NT2/D1 (cell line): ENCODE measurements at regions not wholly inside any gene's neighbourhood (a gene's known extent, or its start where the extent isn't known, plus 50 kb on each side); places are given as distances from the start of the nearest gene placed in this dataset.

Experiments
- SUZ12 ChIP-seq: IDR thresholded peaks from 2 replicates; pipeline ENCODE4 v1.6.1; 2011; ENCODE audit not compliant: insufficient read length, insufficient read depth; ENCODE audit errors: extremely low read depth
- ZNF274 ChIP-seq: IDR thresholded peaks from 2 replicates; pipeline ENCODE4 v1.6.1; 2011; ENCODE audit warnings: mild to moderate bottlenecking, low read depth, low read length

DNA sequence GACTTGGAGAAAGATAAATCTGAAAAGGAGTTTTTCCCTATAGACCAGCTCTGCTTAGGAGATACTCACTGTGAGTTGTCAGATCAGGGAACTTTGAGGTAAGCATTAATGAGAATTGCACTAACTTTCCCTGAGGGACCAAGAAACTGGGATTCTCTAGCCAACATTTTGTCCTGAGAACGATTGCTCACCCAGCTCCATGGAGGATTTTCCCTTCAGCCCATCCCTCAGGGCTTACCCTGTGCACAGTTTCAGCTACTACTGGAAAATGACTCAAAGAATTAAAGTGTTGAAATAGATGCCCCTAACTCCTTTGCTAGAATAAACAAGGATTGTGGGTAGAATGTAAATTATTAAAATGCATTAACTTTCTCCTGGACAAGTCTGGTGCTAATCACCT is 237.2 kb upstream of the IL12B start:
- TF ChIP-seq ZNF274 (no peak), SUZ12 (no peak)
